ENCODE measurements at regions not wholly inside any gene's neighbourhood (a gene's known extent, or its start where the extent isn't known, plus 50 kb on each side); places are given as distances from the start of the nearest gene placed in this dataset.

- no peak for DNase-seq
These were observed 77.4 kb upstream of the CCL2 start for GRCh38 chr17:34177642-34178041.

- DNase-seq: no peak
These were observed 77.0 kb upstream of the CCL2 start for GRCh38 chr17:34178092-34178491.

- DNase-seq: no peak
These were observed 72.9 kb upstream of the CCL2 start for GRCh38 chr17:34182036-34182803.

- no peak for DNase-seq
These were observed 59.1 kb upstream of the CCL2 start for GRCh38 chr17:34195987-34196386.

- DNase-seq: no peak
These were observed 56.6 kb upstream of the CCL2 start for GRCh38 chr17:34198519-34198918.

GRCh38 chr17:34199454-34199853 lies 55.6 kb upstream of the CCL2 start:
- DNase-seq: no peak

GRCh38 chr17:34199932-34200534 lies 55.1 kb upstream of the CCL2 start:
- peak; percentile 75 for DNase-seq

- DNase-seq: no peak
These were observed 53.9 kb upstream of the CCL2 start for GRCh38 chr17:34201225-34201624.

- no peak for DNase-seq
These were observed 53.3 kb upstream of the CCL2 start for GRCh38 chr17:34201767-34202166.

- no peak for DNase-seq
These were observed 52.0 kb upstream of the CCL2 start for GRCh38 chr17:34203018-34203638.

GRCh38 chr17:34204402-34204801 lies 50.7 kb upstream of the CCL2 start:
- DNase-seq: no peak

Measured in left kidney (tissue), 1 donor.